ENCODE measurements at regions not wholly inside any gene's neighbourhood (a gene's known extent, or its start where the extent isn't known, plus 50 kb on each side); places are given as distances from the start of the nearest gene placed in this dataset.
A peak's percentile ranks its signal among the peaks of the same experiment; 100 is the strongest.

DNA sequence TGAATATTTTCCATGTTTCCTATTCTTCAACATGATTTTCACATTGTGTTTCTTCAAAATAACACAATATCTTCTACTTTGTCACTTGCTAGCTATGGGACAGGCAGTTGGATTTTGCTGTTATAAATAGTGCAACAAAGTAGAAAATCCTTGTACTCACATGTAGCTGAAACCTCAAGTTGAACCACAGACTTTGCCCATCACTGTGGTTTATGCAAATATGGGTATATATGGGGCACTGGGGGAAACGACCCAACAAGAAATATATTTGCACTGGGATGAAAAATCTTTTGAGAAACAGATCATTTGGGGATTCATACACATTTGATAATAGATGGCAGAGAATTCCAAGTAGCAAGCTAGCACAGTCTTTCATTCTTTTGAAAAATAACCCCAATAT, 486.3 kb upstream of the MAP2 start:
- H2AFZ ChIP-seq (ENCODE audit: low read depth, low read length), result no peak overlapping the region
- no peaks in the 10 kb centered on the region for H4K20me1 ChIP-seq (ENCODE audit: insufficient read depth, low read length)
- H3K9ac ChIP-seq (ENCODE audit: low read depth, low read length), result no peak overlapping the region
- no peak for DNase-seq
- no peaks in the 10 kb centered on the region for H3K36me3 ChIP-seq (ENCODE audit: insufficient read depth, low read length)
- no peak overlapping the region for H3K4me2 ChIP-seq (ENCODE audit: insufficient read depth, low read length)
- TF ChIP-seq, protein P1, sequence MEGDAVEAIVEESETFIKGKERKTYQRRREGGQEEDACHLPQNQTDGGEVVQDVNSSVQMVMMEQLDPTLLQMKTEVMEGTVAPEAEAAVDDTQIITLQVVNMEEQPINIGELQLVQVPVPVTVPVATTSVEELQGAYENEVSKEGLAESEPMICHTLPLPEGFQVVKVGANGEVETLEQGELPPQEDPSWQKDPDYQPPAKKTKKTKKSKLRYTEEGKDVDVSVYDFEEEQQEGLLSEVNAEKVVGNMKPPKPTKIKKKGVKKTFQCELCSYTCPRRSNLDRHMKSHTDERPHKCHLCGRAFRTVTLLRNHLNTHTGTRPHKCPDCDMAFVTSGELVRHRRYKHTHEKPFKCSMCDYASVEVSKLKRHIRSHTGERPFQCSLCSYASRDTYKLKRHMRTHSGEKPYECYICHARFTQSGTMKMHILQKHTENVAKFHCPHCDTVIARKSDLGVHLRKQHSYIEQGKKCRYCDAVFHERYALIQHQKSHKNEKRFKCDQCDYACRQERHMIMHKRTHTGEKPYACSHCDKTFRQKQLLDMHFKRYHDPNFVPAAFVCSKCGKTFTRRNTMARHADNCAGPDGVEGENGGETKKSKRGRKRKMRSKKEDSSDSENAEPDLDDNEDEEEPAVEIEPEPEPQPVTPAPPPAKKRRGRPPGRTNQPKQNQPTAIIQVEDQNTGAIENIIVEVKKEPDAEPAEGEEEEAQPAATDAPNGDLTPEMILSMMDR (IDR thresholded peaks at IDR 0.05; ENCODE audit: borderline replicate concordance, extremely low read depth, low read length, poor library complexity, severe bottlenecking), result no peak
- TF ChIP-seq EZH2 (IDR thresholded peaks at IDR 0.05; ENCODE audit: borderline replicate concordance, low read depth, low read length, severe bottlenecking), result no peak
- H3K9me3 ChIP-seq (ENCODE audit: insufficient read depth, low read length, severe bottlenecking), result no peaks in the 10 kb centered on the region
- H3K4me3 ChIP-seq (ENCODE audit: low read depth in 1 of 2, low read length in 2 of 2), result no peak overlapping the region
- no peak for ATAC-seq (ENCODE audit: insufficient read depth, low read depth)
- H3K27me3 ChIP-seq (ENCODE audit: insufficient read depth, low read length, poor library complexity), result no peaks in the 10 kb centered on the region
- H3K4me1 ChIP-seq (ENCODE audit: insufficient read depth, low read length), result no peaks in the 10 kb centered on the region
- no peaks in the 10 kb centered on the region for H3K79me2 ChIP-seq (ENCODE audit: insufficient read depth, low read length)
- no peak overlapping the region for H3K27ac ChIP-seq (ENCODE audit: low read length)

DNA sequence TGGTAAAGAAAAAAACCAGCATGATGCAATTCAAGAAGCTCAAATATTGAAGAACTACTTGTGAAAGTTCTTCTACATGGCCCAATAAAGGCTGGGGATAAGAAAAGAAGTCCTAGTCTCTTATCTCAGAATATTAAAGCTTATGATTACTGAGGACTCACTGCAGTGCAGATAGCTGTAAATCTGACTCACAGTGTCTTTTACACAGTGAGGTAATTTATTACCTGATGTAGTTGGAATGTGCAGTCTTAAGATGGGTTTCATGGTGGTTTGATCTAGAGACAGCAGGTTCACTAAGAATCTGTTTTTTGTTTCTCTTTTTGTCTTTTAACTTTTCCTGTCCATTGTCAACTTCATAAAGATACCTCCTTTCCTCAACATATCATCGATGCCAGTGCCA, 484.0 kb upstream of the MAP2 start:
- H3K27ac ChIP-seq (ENCODE audit: low read length), result no peak overlapping the region
- no peaks in the 10 kb centered on the region for H3K79me2 ChIP-seq (ENCODE audit: insufficient read depth, low read length)
- TF ChIP-seq, protein P1 (IDR thresholded peaks at IDR 0.05; ENCODE audit: borderline replicate concordance, extremely low read depth, low read length, poor library complexity, severe bottlenecking), result no peak
- TF ChIP-seq EZH2 (IDR thresholded peaks at IDR 0.05; ENCODE audit: borderline replicate concordance, low read depth, low read length, severe bottlenecking), result no peak
- no peaks in the 10 kb centered on the region for H4K20me1 ChIP-seq (ENCODE audit: insufficient read depth, low read length)
- no peaks in the 10 kb centered on the region for H3K9me3 ChIP-seq (ENCODE audit: insufficient read depth, low read length, severe bottlenecking)
- H3K4me1 ChIP-seq (ENCODE audit: insufficient read depth, low read length), result no peaks in the 10 kb centered on the region
- no peak overlapping the region for H3K4me2 ChIP-seq (ENCODE audit: insufficient read depth, low read length)
- no peak overlapping the region for H3K4me3 ChIP-seq (ENCODE audit: low read depth in 1 of 2, low read length in 2 of 2)
- no peaks in the 10 kb centered on the region for H3K27me3 ChIP-seq (ENCODE audit: insufficient read depth, low read length, poor library complexity)
- H3K36me3 ChIP-seq (ENCODE audit: insufficient read depth, low read length), result no peaks in the 10 kb centered on the region
- H2AFZ ChIP-seq (ENCODE audit: low read depth, low read length), result no peak overlapping the region
- H3K9ac ChIP-seq (ENCODE audit: low read depth, low read length), result no peak overlapping the region
- ATAC-seq (ENCODE audit: insufficient read depth, low read depth) (no peak), DNase-seq (no peak)

DNA sequence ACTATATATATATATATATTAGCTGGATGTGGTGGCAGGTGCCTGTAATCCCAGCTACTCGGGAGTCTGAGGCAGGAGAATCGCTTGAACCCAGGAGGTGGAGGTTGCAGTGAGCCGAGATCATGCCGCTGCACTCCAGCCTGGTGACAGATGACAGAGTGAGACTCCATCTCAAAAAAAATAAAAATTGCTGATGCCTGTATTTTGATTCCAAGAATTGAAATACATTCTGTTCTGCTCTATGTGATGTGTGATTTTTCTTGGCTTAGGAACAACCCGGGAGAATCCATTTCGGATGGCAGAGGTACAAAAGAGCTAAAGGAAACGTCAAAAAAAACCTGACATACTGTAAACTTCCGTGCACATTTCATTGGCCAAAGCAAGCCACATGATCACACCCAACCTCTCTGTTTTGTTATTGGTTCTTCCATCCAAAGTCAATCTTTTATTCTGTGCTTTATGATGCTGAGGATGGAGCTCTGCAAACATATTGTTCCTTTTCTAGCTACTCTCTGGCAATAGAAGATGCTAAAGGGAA, 478.1 kb upstream of the MAP2 start:
- TF ChIP-seq, protein P1 (IDR thresholded peaks at IDR 0.05; ENCODE audit: borderline replicate concordance, extremely low read depth, low read length, poor library complexity, severe bottlenecking), result no peak
- no peak for TF ChIP-seq EZH2 (IDR thresholded peaks at IDR 0.05; ENCODE audit: borderline replicate concordance, low read depth, low read length, severe bottlenecking)
- Histone ChIP-seq H3K4me3 (ENCODE audit: low read depth in 1 of 2, low read length in 2 of 2) (no peak overlapping the region), H3K9ac (ENCODE audit: low read depth, low read length) (no peak overlapping the region), H3K36me3 (ENCODE audit: insufficient read depth, low read length) (no peaks in the 10 kb centered on the region), H2AFZ (ENCODE audit: low read depth, low read length) (0 out of 2 replicates have a peak overlapping the region, but pooled peaks have one; percentile 45), H3K27me3 (ENCODE audit: insufficient read depth, low read length, poor library complexity) (no peaks in the 10 kb centered on the region), H3K9me3 (ENCODE audit: insufficient read depth, low read length, severe bottlenecking) (no peaks in the 10 kb centered on the region), H4K20me1 (ENCODE audit: insufficient read depth, low read length) (no peaks in the 10 kb centered on the region), H3K4me2 (ENCODE audit: insufficient read depth, low read length) (no peak overlapping the region), H3K79me2 (ENCODE audit: insufficient read depth, low read length) (no peaks in the 10 kb centered on the region), H3K27ac (ENCODE audit: low read length) (no peak overlapping the region), H3K4me1 (ENCODE audit: insufficient read depth, low read length) (no peaks in the 10 kb centered on the region)
- no peak for ATAC-seq (ENCODE audit: insufficient read depth, low read depth)
- DNase-seq, result no peak

DNA sequence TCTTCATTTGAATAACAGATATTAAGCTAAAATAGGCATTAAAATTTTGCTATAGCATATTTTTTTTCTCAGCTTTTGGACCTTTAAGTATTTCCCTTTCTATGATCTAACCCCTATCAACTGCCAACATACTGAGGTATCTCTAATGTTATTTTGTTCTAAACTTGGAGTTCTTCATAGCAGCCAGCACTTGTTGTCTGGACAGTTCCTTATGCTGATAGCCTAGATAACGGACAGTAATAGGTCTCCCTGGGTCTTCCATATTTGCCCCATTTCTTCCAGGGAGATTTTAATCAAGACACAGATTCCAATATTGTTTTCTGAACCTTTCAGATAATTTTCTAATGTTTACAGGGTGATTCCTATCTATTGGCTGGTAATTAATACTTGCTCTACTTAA, 475.8 kb upstream of the MAP2 start:
- Histone ChIP-seq H4K20me1 (ENCODE audit: insufficient read depth, low read length) (no peaks in the 10 kb centered on the region), H3K36me3 (ENCODE audit: insufficient read depth, low read length) (no peaks in the 10 kb centered on the region), H3K27ac (ENCODE audit: low read length) (no peak overlapping the region), H3K4me1 (ENCODE audit: insufficient read depth, low read length) (no peaks in the 10 kb centered on the region), H3K27me3 (ENCODE audit: insufficient read depth, low read length, poor library complexity) (no peaks in the 10 kb centered on the region), H2AFZ (ENCODE audit: low read depth, low read length) (no peak overlapping the region), H3K4me2 (ENCODE audit: insufficient read depth, low read length) (no peak overlapping the region), H3K9ac (ENCODE audit: low read depth, low read length) (no peak overlapping the region), H3K4me3 (ENCODE audit: low read depth in 1 of 2, low read length in 2 of 2) (no peak overlapping the region), H3K9me3 (ENCODE audit: insufficient read depth, low read length, severe bottlenecking) (no peaks in the 10 kb centered on the region), H3K79me2 (ENCODE audit: insufficient read depth, low read length) (no peaks in the 10 kb centered on the region)
- no peak for TF ChIP-seq EZH2 (IDR thresholded peaks at IDR 0.05; ENCODE audit: borderline replicate concordance, low read depth, low read length, severe bottlenecking)
- TF ChIP-seq, protein P1 (IDR thresholded peaks at IDR 0.05; ENCODE audit: borderline replicate concordance, extremely low read depth, low read length, poor library complexity, severe bottlenecking), result no peak
- ATAC-seq (ENCODE audit: insufficient read depth, low read depth) (no peak), DNase-seq (no peak)

All from DND-41 (cell line).